Astrocyte (in vitro differentiated cells and primary cell): ENCODE measurements at regions not wholly inside any gene's neighbourhood (a gene's known extent, or its start where the extent isn't known, plus 50 kb on each side); places are given as distances from the start of the nearest gene placed in this dataset.

Experiments
- CTCF ChIP-seq: IDR thresholded peaks from 2 replicates; pipeline ENCODE4 v1.5.1; 2011; ENCODE audit warnings: low read depth, mild to moderate bottlenecking, inconsistent platforms, low read length, moderate library complexity; ENCODE audit not compliant: insufficient read depth
- EZH2 ChIP-seq: IDR thresholded peaks from 2 replicates; pipeline ENCODE4 v1.6.1; 2012; ENCODE audit warnings: mild to moderate bottlenecking, low read length, inconsistent platforms; ENCODE audit not compliant: insufficient read depth

- TF ChIP-seq CTCF (no peak), EZH2 (no peak)
Observed at GRCh38 chr2:150319085-150319484, 168.4 kb downstream of the RND3 start.
